NT2/D1 (cell line): ENCODE measurements at regions not wholly inside any gene's neighbourhood (a gene's known extent, or its start where the extent isn't known, plus 50 kb on each side); places are given as distances from the start of the nearest gene placed in this dataset.

ENCODE experiments used
- DNase-seq: peaks from one replicate; pipeline ENCODE4 v3.0.0-alpha.2; 2011; ENCODE audit warnings: low read depth, low spot score
- H3K27me3 ChIP-seq: 2 replicates; pipeline ENCODE4 v1.6.0; 2011; ENCODE audit warnings: mild to moderate bottlenecking; ENCODE audit not compliant: insufficient read length, insufficient read depth
- H3K36me3 ChIP-seq: 2 replicates; pipeline ENCODE4 v1.6.1; 2011; ENCODE audit warnings: mild to moderate bottlenecking, low read length, mixed read lengths; ENCODE audit not compliant: insufficient read depth, insufficient read length
- H3K4me1 ChIP-seq: 2 replicates; pipeline ENCODE4 v1.5.1; 2011; ENCODE audit not compliant: insufficient read depth, insufficient read length
- H3K4me3 ChIP-seq: 2 replicates; pipeline ENCODE4 v1.5.1; 2011; ENCODE audit warnings: low read depth; ENCODE audit not compliant: insufficient read length
- H3K9ac ChIP-seq: 2 replicates; pipeline ENCODE4 v1.6.0; 2011; ENCODE audit warnings: low read depth; ENCODE audit not compliant: insufficient read length
- H3K9me3 ChIP-seq: 2 replicates; pipeline ENCODE4 v1.5.1; 2011; ENCODE audit warnings: mild to moderate bottlenecking, low read length; ENCODE audit not compliant: insufficient read depth
- SUZ12 ChIP-seq: IDR thresholded peaks from 2 replicates; pipeline ENCODE4 v1.6.1; 2011; ENCODE audit not compliant: insufficient read length, insufficient read depth; ENCODE audit errors: extremely low read depth
- YY1 ChIP-seq: IDR thresholded peaks from 2 replicates; pipeline ENCODE4 v1.6.1; 2011; ENCODE audit not compliant: insufficient read length, insufficient read depth
- ZNF274 ChIP-seq: IDR thresholded peaks from 2 replicates; pipeline ENCODE4 v1.6.1; 2011; ENCODE audit warnings: mild to moderate bottlenecking, low read depth, low read length

GRCh38 chr5:136714286-136714685 is 348.9 kb upstream of the TRPC7 start:
- DNase-seq, result no peak
- Histone ChIP-seq H3K9me3 (0 out of 2 replicates have a peak, but pooled peaks cover 6% of the 10 kb centered on the region), H3K4me1 (no peaks in the 10 kb centered on the region), H3K4me3 (no peak overlapping the region), H3K27me3 (no peaks in the 10 kb centered on the region), H3K36me3 (no peaks in the 10 kb centered on the region), H3K9ac (no peak overlapping the region)
- no peak for TF ChIP-seq SUZ12
- no peak for TF ChIP-seq YY1
- no peak for TF ChIP-seq ZNF274

GRCh38 chr5:136712628-136713027 is 347.3 kb upstream of the TRPC7 start:
- H3K9ac ChIP-seq, result no peak overlapping the region
- TF ChIP-seq YY1, result no peak
- TF ChIP-seq SUZ12, result no peak
- TF ChIP-seq ZNF274, result no peak
- H3K9me3 ChIP-seq, result 0 out of 2 replicates have a peak, but pooled peaks cover 6% of the 10 kb centered on the region
- no peak for DNase-seq
- no peak overlapping the region for H3K4me3 ChIP-seq
- H3K27me3 ChIP-seq, result no peaks in the 10 kb centered on the region
- H3K36me3 ChIP-seq, result no peaks in the 10 kb centered on the region
- no peaks in the 10 kb centered on the region for H3K4me1 ChIP-seq

GRCh38 chr5:136710834-136711233 is 345.5 kb upstream of the TRPC7 start:
- Histone ChIP-seq H3K9ac (no peak overlapping the region), H3K4me1 (no peaks in the 10 kb centered on the region), H3K4me3 (no peak overlapping the region), H3K27me3 (no peaks in the 10 kb centered on the region), H3K36me3 (no peaks in the 10 kb centered on the region), H3K9me3 (0 out of 2 replicates have a peak, but pooled peaks cover 6% of the 10 kb centered on the region)
- no peak for DNase-seq
- TF ChIP-seq YY1, result no peak
- TF ChIP-seq SUZ12, result no peak
- TF ChIP-seq ZNF274, result no peak

- Histone ChIP-seq H3K9me3 (no peaks in the 10 kb centered on the region), H3K9ac (no peak overlapping the region), H3K4me1 (no peaks in the 10 kb centered on the region), H3K4me3 (no peak overlapping the region), H3K27me3 (no peaks in the 10 kb centered on the region), H3K36me3 (no peaks in the 10 kb centered on the region)
- no peak for DNase-seq
- TF ChIP-seq ZNF274 (no peak), YY1 (no peak), SUZ12 (no peak)
Observed at GRCh38 chr5:136703706-136704105, 338.4 kb upstream of the TRPC7 start.

- Histone ChIP-seq H3K4me3 (no peak overlapping the region), H3K9ac (no peak overlapping the region), H3K36me3 (no peaks in the 10 kb centered on the region), H3K9me3 (no peaks in the 10 kb centered on the region), H3K4me1 (no peaks in the 10 kb centered on the region), H3K27me3 (no peaks in the 10 kb centered on the region)
- no peak for TF ChIP-seq SUZ12
- TF ChIP-seq YY1, result no peak
- no peak for TF ChIP-seq ZNF274
- DNase-seq, result no peak
Observed at GRCh38 chr5:136703036-136703435, 337.7 kb upstream of the TRPC7 start.

- TF ChIP-seq ZNF274, result no peak
- H3K27me3 ChIP-seq, result no peaks in the 10 kb centered on the region
- H3K4me3 ChIP-seq, result no peak overlapping the region
- no peaks in the 10 kb centered on the region for H3K9me3 ChIP-seq
- no peak for DNase-seq
- H3K36me3 ChIP-seq, result no peaks in the 10 kb centered on the region
- no peaks in the 10 kb centered on the region for H3K4me1 ChIP-seq
- H3K9ac ChIP-seq, result no peak overlapping the region
Observed at GRCh38 chr5:136701191-136701590, 335.8 kb upstream of the TRPC7 start.

GRCh38 chr5:136699651-136700050 is 334.3 kb upstream of the TRPC7 start:
- Histone ChIP-seq H3K27me3 (no peaks in the 10 kb centered on the region), H3K36me3 (no peaks in the 10 kb centered on the region), H3K9ac (no peak overlapping the region), H3K9me3 (no peaks in the 10 kb centered on the region), H3K4me3 (no peak overlapping the region), H3K4me1 (no peaks in the 10 kb centered on the region)
- DNase-seq, result no peak
- TF ChIP-seq SUZ12, result no peak
- no peak for TF ChIP-seq YY1
- no peak for TF ChIP-seq ZNF274

- Histone ChIP-seq H3K36me3 (no peaks in the 10 kb centered on the region), H3K4me3 (no peak overlapping the region), H3K4me1 (no peaks in the 10 kb centered on the region), H3K27me3 (no peaks in the 10 kb centered on the region), H3K9ac (no peak overlapping the region), H3K9me3 (no peaks in the 10 kb centered on the region)
- TF ChIP-seq YY1 (no peak), SUZ12 (no peak), ZNF274 (no peak)
- no peak for DNase-seq
Observed at GRCh38 chr5:136698970-136699369, 333.6 kb upstream of the TRPC7 start.
